ENCODE measurements at regions not wholly inside any gene's neighbourhood (a gene's known extent, or its start where the extent isn't known, plus 50 kb on each side); places are given as distances from the start of the nearest gene placed in this dataset.

GRCh38 chr16:63018581-63019223 is 982.5 kb upstream of the CDH8 start:
- TF ChIP-seq CTCF (conservative IDR thresholded peaks at IDR 0.05; ENCODE audit: low read depth, low read length) = no peak
- no peak for DNase-seq (ENCODE audit: low read depth)
- no peak overlapping the region for H3K4me3 ChIP-seq (ENCODE audit: low read depth, low read length)

- no peak for TF ChIP-seq CTCF (conservative IDR thresholded peaks at IDR 0.05; ENCODE audit: low read depth, low read length)
- no peak overlapping the region for H3K4me3 ChIP-seq (ENCODE audit: low read depth, low read length)
- DNase-seq (ENCODE audit: low read depth) = no peak
Observed at GRCh38 chr16:63008688-63009087, 972.5 kb upstream of the CDH8 start.

GRCh38 chr16:63005356-63005755 is 969.1 kb upstream of the CDH8 start:
- no peak for TF ChIP-seq CTCF (conservative IDR thresholded peaks at IDR 0.05; ENCODE audit: low read depth, low read length)
- no peak for DNase-seq (ENCODE audit: low read depth)

GRCh38 chr16:62989480-62989879 is 953.2 kb upstream of the CDH8 start:
- H3K4me3 ChIP-seq (ENCODE audit: low read depth, low read length) = no peak overlapping the region
- TF ChIP-seq CTCF (conservative IDR thresholded peaks at IDR 0.05; ENCODE audit: low read depth, low read length) = no peak
- DNase-seq (ENCODE audit: low read depth) = no peak

More at GRCh38 chr16:63005356-63005755, 969.1 kb upstream of the CDH8 start:
- no peak overlapping the region for H3K4me3 ChIP-seq (ENCODE audit: low read depth, low read length)

GRCh38 chr16:62985722-62986121 is 949.5 kb upstream of the CDH8 start:
- H3K4me3 ChIP-seq (ENCODE audit: low read depth, low read length) = no peak overlapping the region
- no peak for TF ChIP-seq CTCF (conservative IDR thresholded peaks at IDR 0.05; ENCODE audit: low read depth, low read length)
- no peak for DNase-seq (ENCODE audit: low read depth)

- TF ChIP-seq CTCF (conservative IDR thresholded peaks at IDR 0.05; ENCODE audit: low read depth, low read length) = no peak
- H3K4me3 ChIP-seq (ENCODE audit: low read depth, low read length) = no peak overlapping the region
- no peak for DNase-seq (ENCODE audit: low read depth)
Observed at GRCh38 chr16:62978451-62978850, 942.2 kb upstream of the CDH8 start.

- H3K4me3 ChIP-seq (ENCODE audit: low read depth, low read length) = no peak overlapping the region
- DNase-seq (ENCODE audit: low read depth) = no peak
- no peak for TF ChIP-seq CTCF (conservative IDR thresholded peaks at IDR 0.05; ENCODE audit: low read depth, low read length)
Observed at GRCh38 chr16:62977876-62978275, 941.6 kb upstream of the CDH8 start.
